Left kidney (tissue), 1 donor: ENCODE measurements at regions not wholly inside any gene's neighbourhood (a gene's known extent, or its start where the extent isn't known, plus 50 kb on each side); places are given as distances from the start of the nearest gene placed in this dataset.

ENCODE experiments used
- DNase-seq: peaks from one replicate; pipeline ENCODE4 v3.0.0-alpha.2; 2013

- DNase-seq, result no peak
Measured at GRCh38 chr2:509888-510287, 167.3 kb downstream of the TMEM18 start.

- DNase-seq, result no peak
Measured at GRCh38 chr2:508121-508520, 169.1 kb downstream of the TMEM18 start.

- DNase-seq, result no peak
Measured at GRCh38 chr2:506866-507265, 170.3 kb downstream of the TMEM18 start.

- no peak for DNase-seq
Measured at GRCh38 chr2:506451-506850, 170.8 kb downstream of the TMEM18 start.

GRCh38 chr2:505941-506340 lies 171.3 kb downstream of the TMEM18 start:
- no peak for DNase-seq

GRCh38 chr2:503288-503999 lies 173.8 kb downstream of the TMEM18 start:
- no peak for DNase-seq

- no peak for DNase-seq
Measured at GRCh38 chr2:502831-503230, 174.4 kb downstream of the TMEM18 start.

- no peak for DNase-seq
Measured at GRCh38 chr2:501667-502066, 175.5 kb downstream of the TMEM18 start.

GRCh38 chr2:501130-501529 lies 176.1 kb downstream of the TMEM18 start:
- DNase-seq, result no peak

- DNase-seq, result no peak
Measured at GRCh38 chr2:499726-500125, 177.5 kb downstream of the TMEM18 start.

GRCh38 chr2:498493-499178 lies 178.6 kb downstream of the TMEM18 start:
- no peak for DNase-seq

- no peak for DNase-seq
Measured at GRCh38 chr2:497770-498492, 179.3 kb downstream of the TMEM18 start.

GRCh38 chr2:496729-497128 lies 180.5 kb downstream of the TMEM18 start:
- no peak for DNase-seq

GRCh38 chr2:495745-496275 lies 181.4 kb downstream of the TMEM18 start:
- DNase-seq, result no peak

GRCh38 chr2:494853-495252 lies 182.4 kb downstream of the TMEM18 start:
- DNase-seq, result no peak

GRCh38 chr2:493228-493627 lies 184.0 kb downstream of the TMEM18 start:
- DNase-seq, result no peak

- no peak for DNase-seq
Measured at GRCh38 chr2:492178-492577, 185.0 kb downstream of the TMEM18 start.

- no peak for DNase-seq
Measured at GRCh38 chr2:489838-490237, 187.4 kb downstream of the TMEM18 start.

- DNase-seq, result no peak
Measured at GRCh38 chr2:489084-489483, 188.1 kb downstream of the TMEM18 start.

- DNase-seq, result no peak
Measured at GRCh38 chr2:487186-488079, 189.8 kb downstream of the TMEM18 start.

GRCh38 chr2:486371-486770 lies 190.8 kb downstream of the TMEM18 start:
- DNase-seq, result no peak

- DNase-seq, result no peak
Measured at GRCh38 chr2:481388-481787, 193.5 kb upstream of the ALKAL2 start.
